ENCODE measurements at regions not wholly inside any gene's neighbourhood (a gene's known extent, or its start where the extent isn't known, plus 50 kb on each side); places are given as distances from the start of the nearest gene placed in this dataset.
A peak's percentile ranks its signal among the peaks of the same experiment; 100 is the strongest.
"Not testable (repeated sequence)": the region's sequence is repeated elsewhere in the genome, so short reads cannot be mapped to it uniquely, and the experiment has no call there.

DNA sequence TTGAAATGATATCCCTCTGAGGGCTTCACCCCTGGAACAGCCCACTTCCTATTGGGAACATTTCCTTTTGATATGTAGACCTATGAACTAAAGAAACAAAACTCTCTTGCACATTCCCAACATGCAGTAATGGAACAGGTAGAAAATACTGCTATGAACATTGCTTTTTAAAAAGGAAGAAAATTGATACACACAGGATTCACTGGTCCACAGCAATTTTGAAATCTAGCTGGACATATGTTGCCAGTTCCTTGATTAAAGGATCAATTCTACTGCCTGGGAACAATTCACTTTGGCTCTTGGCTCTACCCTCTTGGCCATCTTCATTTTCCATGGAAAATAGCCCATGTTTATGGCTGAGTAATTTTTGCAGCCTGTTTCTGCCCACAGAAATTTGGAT, 74.9 kb upstream of the ZNF280D start:
- no peak for ATAC-seq

DNA sequence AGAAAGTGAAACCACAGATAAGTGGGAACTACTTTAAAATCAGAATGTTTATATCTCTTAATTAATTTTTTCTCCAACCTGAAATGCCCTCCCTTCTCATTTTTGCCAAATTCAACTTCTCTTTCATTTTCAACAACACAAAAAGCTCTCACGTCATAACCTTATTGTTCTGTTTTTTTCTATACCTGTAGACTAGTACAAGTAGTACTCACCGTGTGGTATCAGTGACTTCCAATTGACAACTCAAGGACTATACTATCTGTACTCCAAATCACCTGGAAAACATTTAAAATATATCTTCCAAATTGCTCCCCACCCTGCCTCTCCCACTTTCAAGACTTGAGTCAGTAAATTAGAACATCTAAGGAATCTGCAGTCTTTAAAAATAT, 72.8 kb upstream of the ZNF280D start:
- peak; percentile 61 to 65 for ATAC-seq

DNA sequence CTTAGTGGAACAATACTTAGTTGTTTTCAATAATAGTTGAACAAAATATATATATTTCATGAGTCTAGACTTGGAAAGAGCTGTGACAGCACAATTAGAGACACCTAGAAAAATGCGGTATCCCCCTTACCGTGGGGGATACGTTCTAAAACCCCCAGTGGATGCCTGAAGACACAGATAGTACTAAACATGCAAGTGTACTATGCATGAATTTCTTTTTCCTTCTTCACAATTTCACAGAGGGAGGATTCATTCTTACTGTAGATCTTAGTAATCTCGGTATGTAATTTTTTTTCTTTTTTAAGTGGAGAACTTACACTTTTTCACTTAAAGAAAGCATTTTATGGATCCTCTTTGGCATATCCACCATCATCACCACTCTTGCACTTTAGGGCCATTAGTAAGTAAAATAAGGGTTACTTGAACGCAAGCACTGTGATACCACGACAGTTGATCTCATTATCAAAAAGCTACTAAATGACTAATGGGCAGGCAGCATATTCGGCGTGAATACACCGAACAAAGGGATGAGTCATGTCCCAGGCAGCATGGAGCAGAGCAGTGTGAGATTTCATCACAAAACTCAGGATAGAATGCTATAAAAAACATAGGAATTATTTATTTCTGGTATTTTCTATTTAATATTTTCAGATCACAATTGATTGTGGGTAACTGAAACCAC, 72.3 kb upstream of the ZNF280D start:
- peak; percentile 99 for ATAC-seq

DNA sequence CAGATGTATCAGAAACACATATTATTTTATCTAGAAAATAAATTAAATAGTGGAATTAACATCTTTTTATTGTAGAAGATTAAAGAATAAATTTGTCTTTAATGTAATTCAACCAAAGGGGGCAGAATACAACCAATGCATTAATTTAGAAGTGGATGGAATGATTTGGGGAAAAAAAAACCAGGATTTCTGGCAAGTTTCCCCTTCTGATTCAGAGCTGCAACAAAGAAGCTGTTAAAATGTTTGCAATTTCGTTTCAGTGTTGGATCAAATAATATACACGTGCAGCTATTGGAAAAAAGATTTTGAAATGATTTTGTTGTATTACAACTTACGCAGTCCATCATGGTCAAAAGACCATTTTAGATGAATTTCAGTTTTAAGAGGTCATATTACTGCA, 71.6 kb upstream of the ZNF280D start:
- no peak for ATAC-seq

DNA sequence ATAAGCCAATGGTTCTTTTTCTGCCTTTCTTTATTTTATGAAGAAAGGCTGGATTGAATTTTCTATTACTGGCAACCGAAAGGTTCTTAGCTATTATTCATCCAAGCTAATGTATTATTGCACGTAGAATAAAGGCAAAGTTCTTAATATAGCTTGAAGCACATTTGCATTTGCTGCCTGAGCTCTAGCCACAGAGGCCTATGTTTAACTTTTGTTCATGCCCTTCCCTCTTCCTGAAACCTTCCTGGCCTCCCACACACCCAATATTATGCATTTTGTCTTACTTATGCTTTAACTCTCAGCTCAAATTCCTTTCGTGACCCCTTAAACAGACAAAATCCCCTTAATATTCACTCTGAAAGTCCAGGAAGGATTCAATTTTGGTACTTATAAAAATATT, 71.0 kb upstream of the ZNF280D start:
- ATAC-seq: no peak

DNA sequence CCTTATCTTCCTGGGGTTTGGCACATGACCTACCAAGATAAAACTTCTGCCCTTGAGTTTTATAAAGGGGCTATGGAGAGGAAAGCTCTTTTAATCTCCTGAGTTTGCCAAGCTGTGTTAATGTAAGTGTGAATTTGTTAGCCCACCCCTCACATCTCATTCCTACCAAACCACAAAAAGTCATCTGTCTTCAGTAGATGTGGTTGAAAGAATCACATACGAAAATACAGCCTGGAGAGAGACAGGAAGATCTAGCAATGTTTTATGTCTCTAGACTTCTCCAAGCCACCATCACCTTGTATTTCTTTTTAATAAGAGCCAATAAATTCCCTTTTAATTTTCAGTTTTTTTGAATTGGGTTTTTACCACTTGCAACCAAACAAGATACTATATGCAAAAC, 68.9 kb upstream of the ZNF280D start:
- ATAC-seq: no peak

DNA sequence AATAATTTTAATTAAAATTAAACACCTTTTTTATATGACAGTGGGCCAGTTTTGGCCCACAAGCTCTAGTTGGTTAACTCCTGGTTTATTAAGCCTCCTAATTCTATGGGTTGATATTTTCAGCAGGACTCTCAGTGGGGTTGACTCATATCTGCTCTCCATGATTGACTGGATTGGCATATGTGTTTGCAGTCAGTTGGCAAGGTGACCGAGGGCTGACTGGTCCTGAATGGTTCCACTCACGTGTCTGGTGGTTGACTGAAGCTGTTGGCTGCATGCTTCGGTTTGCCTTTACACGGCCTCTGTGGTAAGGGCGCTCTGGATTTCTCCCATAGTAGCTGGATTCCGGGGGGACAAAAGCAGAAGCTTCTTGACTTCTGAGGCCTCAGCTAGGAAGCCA, 65.3 kb upstream of the ZNF280D start:
- ATAC-seq: peak; percentile 84 to 95

DNA sequence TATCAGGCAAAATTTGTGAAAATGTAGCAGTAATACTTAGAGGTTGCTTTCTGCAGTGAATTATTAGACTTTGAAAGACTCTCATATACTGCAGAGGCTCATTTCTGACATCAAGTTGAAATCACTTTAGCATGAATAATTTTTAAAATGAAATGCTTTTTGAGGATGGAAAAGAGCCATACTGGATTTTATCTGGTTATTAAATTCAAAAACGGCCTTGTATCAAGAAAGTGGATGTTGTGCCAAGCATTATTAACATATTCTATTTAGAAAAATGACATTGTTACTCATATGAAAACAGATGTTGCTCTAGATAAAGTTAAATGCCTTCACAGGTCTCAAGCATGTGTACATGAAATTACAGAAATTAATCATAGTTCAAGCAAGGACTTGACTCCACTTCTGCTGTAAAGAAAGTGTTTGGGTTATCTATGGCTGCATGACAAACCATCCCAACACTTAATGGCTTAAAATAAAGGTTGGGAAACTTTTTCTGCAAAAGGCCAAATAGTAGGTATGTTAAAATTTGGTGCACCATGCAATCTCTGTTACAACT, 64.5 kb upstream of the ZNF280D start:
- ATAC-seq: peak in 1 of 2 donors; percentile 22

DNA sequence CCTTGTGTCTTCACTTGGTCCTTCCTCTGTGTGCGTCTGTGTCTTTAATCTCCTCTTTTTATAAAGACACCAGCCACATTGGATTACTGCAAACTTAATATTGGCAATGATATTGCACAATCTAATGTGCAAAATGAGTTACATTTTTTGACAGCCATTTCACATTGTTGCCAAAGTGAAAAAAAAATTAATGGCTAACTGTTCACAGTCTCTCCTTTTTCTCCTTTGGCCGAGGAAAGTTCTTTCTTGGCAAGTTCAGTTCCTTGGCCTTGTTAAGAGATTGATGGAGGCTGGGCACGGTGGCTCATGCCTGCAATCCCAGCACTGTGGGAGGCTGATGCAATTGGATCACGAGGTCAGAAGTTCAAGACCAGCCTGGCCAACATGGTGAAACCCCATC, 62.2 kb upstream of the ZNF280D start:
- no peak for ATAC-seq

DNA sequence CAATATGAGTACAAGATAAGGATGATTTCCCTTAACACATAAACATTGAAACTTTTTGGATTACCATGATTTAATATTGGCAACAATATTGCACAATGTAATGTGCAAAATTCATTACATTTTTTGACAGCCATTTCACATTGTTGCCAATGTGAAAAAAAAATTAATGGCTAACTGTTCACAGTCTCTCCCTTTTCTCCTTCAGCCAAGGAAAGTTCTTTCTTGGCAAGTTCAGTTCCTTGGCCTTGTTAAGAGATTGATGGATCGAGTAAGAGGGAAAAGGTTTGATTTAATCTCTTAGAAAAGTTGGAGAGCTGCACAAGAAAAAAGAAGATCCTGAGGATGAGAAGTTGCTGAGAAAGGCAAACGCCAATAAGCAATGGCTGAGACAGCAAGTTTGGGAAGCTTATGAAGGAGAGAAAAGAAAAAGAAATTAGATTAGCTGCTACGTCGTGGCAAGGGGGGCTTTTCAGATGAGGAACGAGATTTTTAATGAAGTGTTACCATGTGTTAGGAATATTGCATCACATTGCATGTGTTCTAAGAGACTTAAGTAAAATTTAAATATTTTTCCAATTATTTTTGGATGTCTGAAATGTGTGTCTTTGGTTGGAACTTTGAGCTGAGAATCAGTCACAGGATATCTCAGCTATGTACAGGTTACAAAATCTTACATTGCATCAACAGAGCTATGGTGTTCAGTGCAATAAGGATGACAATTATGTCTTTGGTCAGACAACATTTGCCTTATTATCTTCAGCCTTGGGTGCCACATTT, 61.4 kb upstream of the ZNF280D start:
- no peak for ATAC-seq

DNA sequence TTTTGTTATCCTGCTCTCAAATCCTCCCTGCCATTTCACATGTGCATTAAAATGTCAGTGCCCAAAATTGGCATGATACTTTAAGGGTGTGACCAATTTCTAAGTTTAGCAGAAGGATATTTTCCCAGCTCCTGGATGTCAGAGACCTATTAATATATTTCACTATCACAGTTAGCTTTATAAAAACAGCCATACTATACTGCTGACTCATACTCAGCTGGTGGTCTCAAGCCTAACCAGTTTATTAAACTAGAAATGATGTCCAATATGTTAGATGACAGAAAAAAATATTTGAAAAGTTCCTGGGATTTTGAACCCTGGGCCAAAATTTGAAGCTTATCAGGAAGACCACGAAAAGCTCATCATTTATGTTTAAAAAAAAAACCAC, 60.9 kb upstream of the ZNF280D start:
- ATAC-seq: no peak

DNA sequence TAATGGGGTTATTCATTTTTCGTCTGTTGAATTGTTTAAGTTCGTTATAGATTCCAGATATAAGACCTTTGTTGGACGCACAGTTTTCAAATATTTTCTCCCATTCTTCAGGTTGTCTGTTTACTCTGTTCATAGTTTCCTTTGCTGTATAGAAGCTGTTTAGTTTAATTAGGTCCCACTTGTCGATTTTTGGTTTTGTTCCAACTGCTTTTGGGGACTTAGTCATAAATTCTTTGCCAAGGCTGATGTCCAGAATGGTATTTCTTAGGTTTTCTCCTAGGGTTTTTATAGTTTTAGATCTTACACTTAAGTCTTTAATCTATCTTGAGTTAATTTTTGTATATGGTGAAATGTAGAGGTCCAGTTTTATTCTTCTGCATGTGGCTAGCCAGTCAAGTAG, 58.9 kb upstream of the ZNF280D start:
- no peak for ATAC-seq

DNA sequence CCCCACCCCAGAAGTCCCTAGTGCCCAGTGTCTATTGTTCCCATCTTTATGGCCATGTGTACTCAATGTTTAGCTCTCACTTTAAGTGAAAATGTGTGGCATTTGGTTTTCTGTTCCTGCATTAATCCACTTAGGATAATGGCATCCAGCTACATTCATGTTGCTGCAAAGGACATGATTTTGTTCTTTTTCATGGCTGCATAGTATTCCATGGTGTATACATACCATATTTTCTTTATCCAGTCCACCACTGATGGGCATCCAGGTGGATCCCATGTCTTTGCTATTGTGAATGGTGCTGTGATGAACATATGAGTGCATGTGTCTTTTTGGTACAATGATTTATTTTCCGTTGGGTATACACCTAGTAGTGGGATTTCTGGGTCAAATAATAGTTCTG, 58.2 kb upstream of the ZNF280D start:
- ATAC-seq: not testable (repeated sequence)

DNA sequence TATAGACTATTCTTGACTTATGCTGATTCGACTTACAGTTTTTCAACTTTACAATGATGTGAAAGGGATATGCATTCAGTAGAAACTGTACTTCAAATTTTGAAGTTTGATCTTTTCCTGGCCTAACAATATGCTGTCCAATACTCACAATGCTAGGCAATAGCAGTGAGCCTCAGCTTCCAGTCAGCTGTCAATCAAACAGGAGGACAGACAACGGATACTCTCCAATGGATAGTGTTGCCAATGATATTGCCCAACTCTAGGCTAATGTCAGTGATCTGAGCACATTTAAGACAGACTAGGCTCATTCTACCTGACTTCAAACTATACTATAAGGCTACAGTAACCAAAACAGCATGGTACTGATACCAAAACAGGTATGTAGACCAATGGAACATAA, 55.0 kb upstream of the ZNF280D start:
- ATAC-seq: no peak

DNA sequence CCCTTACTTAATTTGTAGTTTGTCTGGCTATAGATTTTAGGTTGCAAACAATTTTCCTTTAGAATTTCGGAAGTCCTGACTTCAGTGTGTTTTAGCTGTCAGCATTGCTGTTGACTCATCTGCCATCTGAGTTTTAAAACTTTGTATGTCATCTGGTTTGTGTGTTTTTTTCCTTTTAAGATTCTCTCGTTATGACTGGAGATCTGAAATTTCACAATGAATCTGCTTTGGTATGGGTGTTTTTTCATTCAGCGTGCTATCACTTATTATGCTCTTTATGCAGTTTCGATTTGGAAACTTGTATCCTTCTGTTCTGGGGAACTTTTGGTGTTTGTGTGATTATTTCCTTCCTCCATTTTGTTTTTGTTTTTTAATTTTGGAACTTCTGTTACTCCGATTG, 53.7 kb upstream of the ZNF280D start:
- ATAC-seq: peak; percentile 79 to 84

DNA sequence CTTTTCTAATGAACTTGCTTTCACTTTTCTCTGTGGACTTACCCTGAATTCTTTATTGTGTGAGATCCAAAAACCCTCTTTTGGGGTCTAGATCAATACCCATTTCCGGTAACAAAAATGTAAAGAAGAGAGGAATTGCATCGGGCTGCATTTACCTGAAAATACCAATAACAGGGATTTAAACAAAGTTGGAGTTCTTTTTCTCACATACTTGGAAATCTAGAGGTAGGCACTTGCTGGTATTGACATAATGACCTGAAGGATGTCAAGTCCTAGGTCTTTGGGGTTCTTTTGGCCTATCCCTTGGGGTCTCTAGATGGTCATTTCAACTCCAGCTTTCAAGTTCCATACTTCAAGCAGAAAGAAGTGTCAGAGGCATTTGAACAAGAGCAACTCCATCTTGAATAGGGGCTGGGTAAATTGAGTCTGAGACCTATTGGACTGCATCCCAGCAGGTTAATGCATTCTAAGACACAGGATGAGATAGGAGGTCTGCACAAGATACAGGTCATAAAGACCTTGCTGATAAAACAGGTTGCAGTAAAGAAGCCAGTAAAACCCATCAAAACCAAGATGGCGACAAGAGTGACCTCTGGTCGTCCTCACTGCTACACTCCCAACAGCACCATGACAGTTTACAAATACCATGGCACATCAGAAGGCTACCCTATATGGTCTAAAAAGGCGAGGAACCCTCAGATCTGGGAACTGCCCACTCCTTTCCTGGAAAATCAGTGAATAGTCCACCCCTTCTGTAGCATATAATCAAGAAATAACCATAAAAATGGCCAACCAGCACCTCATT, 50.8 kb upstream of the ZNF280D start:
- no peak for ATAC-seq

DNA sequence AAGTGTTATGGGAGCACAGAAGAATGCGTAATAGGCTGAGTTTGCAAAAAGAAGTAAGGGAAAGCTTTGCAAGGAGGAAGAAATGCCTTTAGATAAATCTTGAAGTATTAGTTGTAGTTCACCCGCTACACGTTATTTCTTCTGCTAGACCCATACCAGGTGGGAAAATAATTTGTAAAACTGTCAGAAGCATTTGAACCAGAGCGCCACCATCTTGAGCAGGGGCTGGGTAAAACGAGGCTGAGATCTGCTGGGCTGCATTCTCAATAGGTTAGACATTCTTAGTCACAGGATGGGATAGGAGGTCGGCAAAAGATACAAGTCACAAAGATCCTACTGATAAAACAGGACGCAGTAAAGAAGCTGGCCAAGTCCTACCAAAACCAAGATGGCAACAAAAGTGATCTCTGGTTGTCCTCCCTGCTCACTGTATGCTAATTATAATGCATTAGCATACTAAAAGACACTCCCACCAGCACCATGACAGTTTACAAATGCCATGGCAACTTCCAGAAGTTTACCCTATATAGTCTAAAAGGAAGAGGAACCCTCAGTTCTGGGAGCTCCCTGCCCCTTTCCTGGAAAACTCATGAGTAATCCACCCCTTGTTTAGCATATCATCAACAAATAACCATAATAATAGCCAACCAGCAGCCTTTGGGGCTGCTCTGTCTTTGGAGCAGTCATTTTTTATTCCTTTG, 50.0 kb upstream of the ZNF280D start:
- no peak for ATAC-seq

Data from activated CD4-positive, CD25-positive, alpha-beta regulatory T cell treated with anti-CD3 and anti-CD28 coated beads, Interleukin-2, amount 50 U/mL, for 24 hours (primary cell).